Heart left ventricle (tissue), 13 donors: ENCODE measurements at regions not wholly inside any gene's neighbourhood (a gene's known extent, or its start where the extent isn't known, plus 50 kb on each side); places are given as distances from the start of the nearest gene placed in this dataset.

ENCODE experiments used
- POLR2A ChIP-seq, 2 donors: fragments of 450-650 bp; IDR thresholded peaks; one replicate each; pipeline ENCODE4 v1.6.1; 2017; ENCODE audit warnings: antibody characterized with exemption in 2 of 2, mild to moderate bottlenecking in 2 of 2, moderate library complexity in 2 of 2
- TF ChIP-seq, protein P1 (sequence below), 12 donors: fragments of 200-600 bp; sonication (generic) in 4 of 12; IDR thresholded peaks; one replicate each; pipeline versions ENCODE4 v1.5.0 to v1.8.0; 2018 to 2022; ENCODE audit warnings: antibody characterized with exemption in 12 of 12, mild to moderate bottlenecking in 5 of 12
- donor health status: ischemic (EF 13 %, LVEDD 7.1; RV severe dilation, severe dysfunction).
- donor health status: DM: no; HTN: yes; CAD: no.
- donor health status: DM: no; HTN: no; CAD: no.
- donor health status: ischemic (EF 25% LVEDD 6.9; RV normal size, moderate dysfunction).
- donor health status: ischemic (EF 25% LVEDD 5.7; RV mildly dilated, moderate dysfunction).
- donor health status: ischemic (EF 35%, LVEDD 5.7; RV mildly dilated, moderate dysfunction).
- donor health status: nonischemic (EF 11% LVEDD 7.7; RV severe dilation, severe dysfunction).
- donor health status: DM: yes; HTN: yes; CAD: no.
- donor health status: PGD.
- donor health status: ischemic (EF 29% LVEDD 5.4; RV normal size, mild dysfunction).
- donor health status: nonischemic (EF 23%, LVEDD 6.1; RV moderate dilation, normal function).

DNA sequence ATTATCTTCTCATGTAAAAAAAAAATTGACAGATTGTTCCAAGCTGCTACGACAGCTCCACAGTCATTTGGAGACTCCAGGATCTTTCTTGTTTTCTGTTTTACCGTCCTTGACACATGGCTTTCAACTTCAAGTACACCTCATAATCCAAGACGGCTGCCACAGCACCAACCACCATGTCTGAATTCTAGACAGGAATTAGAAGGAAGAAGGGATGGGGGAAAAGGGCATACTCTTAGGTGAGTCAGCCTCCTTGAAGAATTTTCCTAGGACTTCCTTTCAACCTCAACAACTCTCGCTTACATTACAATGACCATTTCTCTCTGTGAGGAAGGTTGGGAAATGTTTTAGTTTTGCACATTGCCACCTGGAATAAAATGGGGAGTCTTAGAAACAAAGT is 110.3 kb upstream of the TNR start:
- TF ChIP-seq, protein P1, sequence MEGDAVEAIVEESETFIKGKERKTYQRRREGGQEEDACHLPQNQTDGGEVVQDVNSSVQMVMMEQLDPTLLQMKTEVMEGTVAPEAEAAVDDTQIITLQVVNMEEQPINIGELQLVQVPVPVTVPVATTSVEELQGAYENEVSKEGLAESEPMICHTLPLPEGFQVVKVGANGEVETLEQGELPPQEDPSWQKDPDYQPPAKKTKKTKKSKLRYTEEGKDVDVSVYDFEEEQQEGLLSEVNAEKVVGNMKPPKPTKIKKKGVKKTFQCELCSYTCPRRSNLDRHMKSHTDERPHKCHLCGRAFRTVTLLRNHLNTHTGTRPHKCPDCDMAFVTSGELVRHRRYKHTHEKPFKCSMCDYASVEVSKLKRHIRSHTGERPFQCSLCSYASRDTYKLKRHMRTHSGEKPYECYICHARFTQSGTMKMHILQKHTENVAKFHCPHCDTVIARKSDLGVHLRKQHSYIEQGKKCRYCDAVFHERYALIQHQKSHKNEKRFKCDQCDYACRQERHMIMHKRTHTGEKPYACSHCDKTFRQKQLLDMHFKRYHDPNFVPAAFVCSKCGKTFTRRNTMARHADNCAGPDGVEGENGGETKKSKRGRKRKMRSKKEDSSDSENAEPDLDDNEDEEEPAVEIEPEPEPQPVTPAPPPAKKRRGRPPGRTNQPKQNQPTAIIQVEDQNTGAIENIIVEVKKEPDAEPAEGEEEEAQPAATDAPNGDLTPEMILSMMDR (IDR thresholded peaks at IDR 0.05): no peak
- no peak for TF ChIP-seq POLR2A (IDR thresholded peaks at IDR 0.05)
